Natural killer cell treated with Interleukin-12 subunit alpha and Interleukin-12 subunit beta and Interleukin-15 and Interleukin-18, amount 100 ng/mL, for 72 hours (primary cell): ENCODE measurements at regions not wholly inside any gene's neighbourhood (a gene's known extent, or its start where the extent isn't known, plus 50 kb on each side); places are given as distances from the start of the nearest gene placed in this dataset.

Experiments
- ATAC-seq, 2 donors: fragments of 150-1000 bp; cut with Tn5 transposase in 1 of 2; sonication (Bioruptor Pico), chemical (Tn5 transposase) in 1 of 2; 2 replicates each; pipeline ENCODE4 v1.10.0; 2021
- DNase-seq: peaks from one replicate; pipeline ENCODE4 v3.0.0; 2022; ENCODE audit warnings: low spot score
- H3K27ac Mint-ChIP-seq, 2 donors: 1 replicate in 1 of 2; 2 replicates in 1 of 2; pipeline ENCODE4 v1.8.0; 2022; ENCODE audit warnings: mixed read lengths in 2 of 2, mild to moderate bottlenecking in 1 of 2, moderate library complexity in 1 of 2
- H3K27me3 Mint-ChIP-seq, 2 donors: 1 replicate in 1 of 2; 2 replicates in 1 of 2; pipeline ENCODE4 v1.8.0; 2022; ENCODE audit warnings: mixed read lengths in 2 of 2
- H3K36me3 Mint-ChIP-seq: one replicate; pipeline ENCODE4 v1.8.0; 2022; ENCODE audit warnings: mixed read lengths
- H3K4me1 Mint-ChIP-seq, 2 donors: 1 replicate in 1 of 2; 2 replicates in 1 of 2; pipeline ENCODE4 v1.8.0; 2022; ENCODE audit warnings: low read depth in 2 of 2, mixed read lengths in 2 of 2, mild to moderate bottlenecking in 1 of 2
- H3K4me3 Mint-ChIP-seq: one replicate; pipeline ENCODE4 v1.8.0; 2022; ENCODE audit warnings: mixed read lengths
- H3K9me3 Mint-ChIP-seq: 2 replicates; pipeline ENCODE4 v1.8.0; 2022; ENCODE audit warnings: mixed read lengths

DNA sequence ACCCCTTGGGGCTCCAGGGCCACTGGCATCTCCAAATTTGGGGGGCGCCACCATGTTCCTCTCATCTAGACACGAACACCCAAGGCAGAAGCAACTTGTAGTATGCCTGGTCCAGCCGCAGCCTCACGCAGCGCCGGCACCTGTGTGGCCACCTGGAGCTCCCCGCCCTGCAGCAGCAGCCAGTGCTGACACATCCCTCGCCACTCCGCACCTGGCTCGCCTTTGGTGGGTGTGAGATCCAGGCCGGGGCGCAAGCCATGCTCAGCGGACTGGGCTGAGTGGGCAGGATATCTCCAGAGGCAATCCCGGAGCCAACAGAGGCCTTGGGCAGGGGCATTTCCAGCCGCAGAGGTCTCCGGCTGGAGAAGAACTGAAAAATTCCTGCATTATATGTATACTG lies 1563.7 kb downstream of the NCAM2 start:
- no peak for DNase-seq
- H3K9me3 Mint-ChIP-seq = peaks cover 22% of the 10 kb centered on the region
- H3K4me3 Mint-ChIP-seq = no peak overlapping the region
- no peak for ATAC-seq
- H3K4me1 Mint-ChIP-seq = no peaks in the 10 kb centered on the region
- no peaks in the 10 kb centered on the region for H3K27me3 Mint-ChIP-seq
- no peak overlapping the region for H3K27ac Mint-ChIP-seq
- H3K36me3 Mint-ChIP-seq = peaks cover 10% of the 10 kb centered on the region

DNA sequence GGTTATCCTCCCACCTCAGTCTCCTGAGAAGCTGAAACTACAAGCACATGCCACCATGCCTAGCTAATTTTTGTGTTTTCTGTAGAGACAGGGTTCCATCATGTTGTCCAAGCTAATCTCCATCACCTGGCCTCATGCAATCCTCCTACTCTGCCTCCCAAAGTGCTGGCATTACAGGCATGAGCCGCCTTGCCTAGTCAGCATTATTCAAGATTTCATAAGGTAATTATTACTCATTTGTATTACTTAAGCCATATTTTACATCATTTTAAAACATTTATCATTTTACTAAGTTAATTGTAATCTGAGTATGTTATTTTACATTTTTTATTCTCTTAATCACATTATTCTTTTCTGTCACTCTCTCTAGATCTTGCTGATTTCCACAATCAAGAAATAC lies 1575.6 kb downstream of the NCAM2 start:
- ATAC-seq (no peak), DNase-seq (no peak)
- no peak overlapping the region for H3K4me3 Mint-ChIP-seq
- H3K9me3 Mint-ChIP-seq = peaks cover 4% of the 10 kb centered on the region
- H3K4me1 Mint-ChIP-seq = no peaks in the 10 kb centered on the region
- H3K36me3 Mint-ChIP-seq = peaks cover 6% of the 10 kb centered on the region
- no peak overlapping the region for H3K27ac Mint-ChIP-seq
- H3K27me3 Mint-ChIP-seq = no peaks in the 10 kb centered on the region

DNA sequence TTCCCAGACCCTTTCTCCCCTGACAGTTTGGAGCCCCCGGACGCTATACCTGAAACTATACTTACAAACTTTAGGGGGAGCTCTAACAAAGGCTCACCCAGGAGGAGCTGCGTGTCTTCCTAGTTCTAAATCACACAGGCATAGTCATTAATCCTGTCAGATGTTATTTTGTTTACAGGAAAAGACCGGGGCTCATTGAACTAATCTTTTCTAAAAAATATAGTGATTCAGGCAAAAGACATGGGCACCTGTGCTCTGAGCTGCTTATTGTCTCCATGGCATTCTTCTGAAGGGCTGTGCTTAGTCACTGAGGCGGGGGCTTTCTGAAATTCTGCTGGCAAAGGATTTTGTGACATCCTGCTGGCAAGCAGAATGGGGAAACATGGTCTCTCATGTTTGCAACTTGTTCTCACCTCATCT lies 1577.0 kb downstream of the NCAM2 start:
- Mint-ChIP-seq H3K27ac (no peak overlapping the region), H3K9me3 (peaks cover under 1% of the 10 kb centered on the region), H3K4me3 (no peak overlapping the region), H3K27me3 (no peaks in the 10 kb centered on the region), H3K36me3 (peaks cover under 1% of the 10 kb centered on the region), H3K4me1 (no peaks in the 10 kb centered on the region)
- ATAC-seq (no peak), DNase-seq (no peak)

DNA sequence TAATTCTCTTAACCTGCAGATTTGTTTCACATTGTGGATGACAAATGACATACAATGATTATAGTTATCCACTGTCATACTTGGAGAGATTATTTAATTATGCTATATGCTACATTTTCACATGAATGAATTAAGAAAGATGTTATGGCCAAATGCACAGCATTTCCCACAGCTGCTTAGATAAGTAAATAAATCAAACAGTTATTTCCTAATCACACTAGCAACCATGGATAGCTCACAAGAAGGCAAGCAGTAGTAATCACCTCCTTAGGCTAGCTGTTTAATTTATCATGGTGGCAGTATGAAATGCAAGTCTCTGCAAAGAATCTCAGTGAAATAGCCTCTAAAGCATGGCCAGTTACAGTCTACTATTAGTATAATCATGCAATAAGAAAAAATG lies 1581.5 kb downstream of the NCAM2 start:
- no peaks in the 10 kb centered on the region for H3K27me3 Mint-ChIP-seq
- H3K9me3 Mint-ChIP-seq = no peaks in the 10 kb centered on the region
- no peak overlapping the region for H3K4me3 Mint-ChIP-seq
- no peak overlapping the region for H3K27ac Mint-ChIP-seq
- DNase-seq = no peak
- no peak for ATAC-seq
- no peaks in the 10 kb centered on the region for H3K36me3 Mint-ChIP-seq
- H3K4me1 Mint-ChIP-seq = no peaks in the 10 kb centered on the region

DNA sequence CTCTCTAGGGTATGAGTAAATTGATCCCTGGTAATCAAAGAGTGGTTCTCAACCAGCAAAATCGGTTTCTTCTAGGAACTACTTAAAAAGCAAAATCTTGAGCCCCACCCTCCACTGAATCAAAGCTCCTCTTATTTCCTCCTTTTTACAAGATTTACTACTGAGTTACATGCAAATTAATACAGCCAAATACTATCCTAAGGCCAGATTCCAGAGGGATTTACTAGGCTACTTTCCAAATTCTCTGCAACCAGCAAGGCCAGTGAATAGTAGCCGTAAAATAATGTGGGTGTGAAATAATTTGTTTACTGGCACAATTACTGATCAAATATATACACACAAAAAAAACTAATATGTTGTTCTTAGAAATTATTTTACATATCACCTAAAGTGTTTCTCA lies 1583.8 kb downstream of the NCAM2 start:
- no peaks in the 10 kb centered on the region for H3K27me3 Mint-ChIP-seq
- no peak overlapping the region for H3K27ac Mint-ChIP-seq
- no peak for ATAC-seq

DNA sequence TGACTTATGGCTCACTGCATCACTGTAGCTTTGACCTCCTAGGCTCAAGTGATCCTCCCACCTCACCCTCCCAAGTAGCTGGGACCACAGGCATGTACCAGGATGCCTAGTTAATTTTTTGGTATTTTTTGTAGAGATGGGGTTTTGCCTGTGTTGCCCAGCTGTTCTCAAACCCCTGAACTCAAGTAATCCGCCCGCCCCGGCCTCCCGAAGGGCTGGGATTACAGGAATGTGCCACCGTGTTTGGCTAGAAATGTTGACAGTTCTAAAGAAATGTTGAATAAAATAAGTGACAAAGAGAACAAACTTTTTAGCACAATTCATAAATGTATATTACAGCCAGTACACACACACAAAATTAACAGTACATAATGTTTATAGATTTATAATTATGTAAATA lies 1586.1 kb downstream of the NCAM2 start:
- ATAC-seq = no peak
- H3K9me3 Mint-ChIP-seq = peaks cover 5% of the 10 kb centered on the region

More for the DNA sequence above, 1583.8 kb downstream of the NCAM2 start:
- H3K4me3 Mint-ChIP-seq = no peak overlapping the region
- peaks cover 3% of the 10 kb centered on the region for H3K9me3 Mint-ChIP-seq
- no peaks in the 10 kb centered on the region for H3K4me1 Mint-ChIP-seq
- H3K36me3 Mint-ChIP-seq = no peaks in the 10 kb centered on the region
- DNase-seq = no peak

DNA sequence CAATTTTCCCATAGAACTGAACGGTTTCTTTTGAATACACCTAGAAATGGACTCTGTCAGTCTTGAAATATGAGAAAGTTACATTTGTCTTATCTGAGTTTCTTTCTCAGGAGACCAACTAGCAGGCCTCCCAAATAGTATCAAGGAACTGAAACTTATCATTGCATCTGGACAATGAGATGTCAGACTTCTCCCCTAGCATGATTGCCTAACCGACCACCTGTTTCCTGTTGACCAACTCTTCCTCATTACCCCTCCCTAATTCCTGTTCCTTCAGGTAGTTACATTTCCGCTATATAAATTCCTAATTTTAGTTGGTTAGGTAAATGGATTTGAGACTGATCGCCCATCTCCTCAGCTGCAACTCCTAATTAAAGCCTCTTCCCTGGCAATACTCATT lies 1587.3 kb downstream of the NCAM2 start:
- Mint-ChIP-seq H3K4me1 (no peaks in the 10 kb centered on the region), H3K36me3 (no peaks in the 10 kb centered on the region), H3K27me3 (no peaks in the 10 kb centered on the region), H3K27ac (no peak overlapping the region), H3K4me3 (no peak overlapping the region), H3K9me3 (peaks cover 10% of the 10 kb centered on the region)
- no peak for DNase-seq
- no peak for ATAC-seq

More for the DNA sequence above, 1586.1 kb downstream of the NCAM2 start:
- H3K27me3 Mint-ChIP-seq = no peaks in the 10 kb centered on the region
- H3K36me3 Mint-ChIP-seq = no peaks in the 10 kb centered on the region
- no peak overlapping the region for H3K4me3 Mint-ChIP-seq
- DNase-seq = no peak
- H3K4me1 Mint-ChIP-seq = no peaks in the 10 kb centered on the region
- no peak overlapping the region for H3K27ac Mint-ChIP-seq

DNA sequence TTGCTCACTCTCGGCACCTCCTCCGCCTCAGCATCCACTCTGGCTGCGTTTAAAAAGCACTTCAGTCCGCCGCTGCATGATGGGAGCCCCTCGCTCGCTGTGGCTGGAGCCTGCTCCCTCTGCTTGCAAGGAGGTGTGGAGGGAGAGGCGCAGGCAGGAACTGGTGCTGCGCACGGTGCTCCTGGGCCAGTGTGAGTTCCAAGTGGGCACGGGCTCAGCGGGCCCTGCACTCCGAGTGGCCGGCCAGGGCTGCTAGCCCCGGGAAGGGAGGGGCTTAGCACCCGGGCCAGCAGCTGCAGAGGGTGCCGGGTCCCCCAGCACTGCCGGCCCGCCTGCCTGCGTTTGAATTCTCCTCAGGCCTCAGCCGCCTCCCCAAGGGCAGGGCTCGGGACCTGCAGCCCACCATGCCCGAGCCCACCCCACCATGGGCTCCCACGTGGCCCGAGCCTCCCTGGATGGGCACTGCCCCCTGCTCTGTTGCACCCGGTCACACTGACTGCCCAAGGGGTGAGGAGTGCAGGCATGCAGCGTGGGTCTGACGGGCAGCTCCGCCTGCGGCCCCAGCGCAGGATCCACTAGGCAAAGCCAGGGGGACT lies 1599.5 kb downstream of the NCAM2 start:
- ATAC-seq (no peak), DNase-seq (no peak)
- Mint-ChIP-seq H3K27ac (no peak overlapping the region), H3K4me3 (no peak overlapping the region), H3K36me3 (no peaks in the 10 kb centered on the region), H3K9me3 (peaks cover 13% of the 10 kb centered on the region), H3K27me3 (no peaks in the 10 kb centered on the region), H3K4me1 (no peaks in the 10 kb centered on the region)

DNA sequence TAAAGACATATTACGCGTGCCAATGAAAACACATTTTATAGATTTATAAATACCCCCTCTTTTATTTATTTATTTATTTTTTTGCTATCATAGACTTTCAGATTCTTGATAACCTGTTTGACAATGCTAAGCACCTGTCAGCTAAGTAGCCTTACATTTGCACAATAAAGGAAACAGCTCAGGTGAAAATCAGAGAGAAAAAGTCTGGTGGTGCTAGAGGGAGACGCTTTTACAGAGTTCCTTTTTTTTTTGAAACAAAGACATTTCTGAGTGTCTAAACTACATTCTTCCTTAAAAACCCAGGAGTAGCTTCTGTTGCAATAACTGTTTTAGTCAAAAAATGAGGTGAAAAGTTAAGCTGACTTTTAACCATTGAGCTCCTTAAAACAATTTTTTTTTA lies 1611.6 kb downstream of the NCAM2 start:
- Mint-ChIP-seq H3K4me3 (no peak overlapping the region), H3K27me3 (no peaks in the 10 kb centered on the region), H3K9me3 (peaks cover 6% of the 10 kb centered on the region), H3K4me1 (no peaks in the 10 kb centered on the region), H3K27ac (no peak overlapping the region), H3K36me3 (peaks cover 5% of the 10 kb centered on the region)
- DNase-seq (no peak), ATAC-seq (no peak)

DNA sequence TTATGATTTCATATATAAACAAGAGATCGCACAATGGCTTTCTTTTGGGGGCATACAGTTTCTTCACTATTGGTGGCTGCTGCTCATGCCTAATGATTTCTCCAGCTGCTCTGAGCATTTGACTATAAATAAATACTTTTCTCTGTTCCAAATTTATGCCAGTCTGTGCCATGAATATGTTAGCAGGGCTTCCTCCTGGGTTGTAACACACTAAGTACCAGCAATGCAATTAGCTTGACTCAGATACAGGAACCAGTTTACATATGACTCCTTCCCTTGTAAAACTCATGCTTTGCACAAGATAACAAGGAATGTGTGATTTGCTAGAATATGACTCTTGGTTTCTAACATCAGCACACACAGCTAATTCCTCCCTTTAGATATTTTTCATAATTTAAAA lies 1629.7 kb downstream of the NCAM2 start:
- no peak for ATAC-seq
- no peak for DNase-seq
- Mint-ChIP-seq H3K4me3 (no peak overlapping the region), H3K27ac (no peak overlapping the region), H3K9me3 (no peaks in the 10 kb centered on the region), H3K27me3 (no peaks in the 10 kb centered on the region), H3K4me1 (no peaks in the 10 kb centered on the region), H3K36me3 (no peaks in the 10 kb centered on the region)

DNA sequence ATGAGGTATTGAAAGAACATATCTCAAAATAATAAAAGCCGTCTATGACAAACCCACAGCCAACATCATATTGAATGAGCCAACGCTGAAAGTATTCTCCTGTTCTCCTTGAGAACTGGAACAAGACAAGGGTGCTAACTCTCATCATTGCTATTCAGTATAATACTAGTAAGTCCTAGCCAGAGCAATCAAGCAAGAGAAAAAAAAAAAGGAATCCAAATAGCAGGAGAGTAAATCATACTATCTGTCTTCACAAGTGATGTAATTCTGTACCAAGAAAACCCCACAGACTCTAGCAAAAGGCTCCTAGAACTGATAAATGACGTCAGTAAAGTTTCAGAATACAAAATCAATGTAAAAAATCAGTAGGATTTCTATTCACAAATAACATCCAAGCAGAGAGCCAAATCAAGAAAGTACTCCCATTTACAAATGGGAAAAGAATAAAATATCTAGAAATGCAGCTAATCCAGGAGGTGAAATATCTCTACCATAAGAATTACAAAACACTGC lies 1632.8 kb downstream of the NCAM2 start:
- no peaks in the 10 kb centered on the region for H3K4me1 Mint-ChIP-seq
- no peak for ATAC-seq
- no peaks in the 10 kb centered on the region for H3K27me3 Mint-ChIP-seq
- H3K9me3 Mint-ChIP-seq = no peaks in the 10 kb centered on the region
- H3K4me3 Mint-ChIP-seq = no peak overlapping the region
- DNase-seq = no peak
- no peaks in the 10 kb centered on the region for H3K36me3 Mint-ChIP-seq
- no peak overlapping the region for H3K27ac Mint-ChIP-seq

DNA sequence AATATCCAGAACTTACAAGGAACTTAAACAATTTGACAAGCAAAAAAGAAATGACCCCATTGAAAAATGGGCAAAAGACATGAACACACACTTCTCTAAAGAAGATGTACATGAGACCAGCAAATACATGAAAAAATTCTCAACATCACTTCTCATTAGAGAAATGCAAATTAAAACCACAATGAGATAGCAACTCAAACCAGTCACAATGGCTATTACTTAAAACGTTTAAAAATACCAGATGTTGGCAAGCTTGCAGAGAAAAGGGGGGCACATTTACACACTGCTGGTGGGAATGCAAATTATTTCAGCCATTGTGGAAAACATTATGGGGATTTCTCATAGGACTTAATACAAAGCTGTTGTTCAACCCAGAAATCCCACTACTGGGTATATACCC lies 1634.0 kb downstream of the NCAM2 start:
- ATAC-seq (no peak), DNase-seq (no peak)
- H3K27ac Mint-ChIP-seq = no peak overlapping the region
- H3K9me3 Mint-ChIP-seq = no peaks in the 10 kb centered on the region
- no peak overlapping the region for H3K4me3 Mint-ChIP-seq
- no peaks in the 10 kb centered on the region for H3K4me1 Mint-ChIP-seq
- no peaks in the 10 kb centered on the region for H3K36me3 Mint-ChIP-seq
- no peaks in the 10 kb centered on the region for H3K27me3 Mint-ChIP-seq

DNA sequence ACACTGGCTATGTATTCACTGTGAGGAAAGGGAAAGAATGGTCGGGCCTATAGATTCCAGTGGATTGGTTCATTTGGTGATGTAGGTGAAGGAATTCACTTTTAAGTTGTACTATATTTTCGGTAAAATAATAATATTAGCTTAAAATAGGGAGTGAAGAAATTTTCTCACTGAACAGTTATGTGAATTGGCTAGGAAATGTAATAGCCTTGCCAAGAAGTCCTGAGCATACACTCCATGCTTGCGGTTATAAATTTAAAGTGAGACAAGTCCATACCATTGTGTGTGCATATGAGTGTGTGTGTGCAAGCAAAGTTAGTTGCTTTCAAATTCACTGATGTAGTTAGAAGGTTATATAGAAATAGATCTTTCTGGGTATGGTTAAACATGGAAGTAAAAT lies 1651.0 kb downstream of the NCAM2 start:
- no peaks in the 10 kb centered on the region for H3K4me1 Mint-ChIP-seq
- H3K27me3 Mint-ChIP-seq = no peaks in the 10 kb centered on the region
- peaks cover 23% of the 10 kb centered on the region for H3K9me3 Mint-ChIP-seq
- H3K4me3 Mint-ChIP-seq = no peak overlapping the region
- no peak for ATAC-seq
- no peaks in the 10 kb centered on the region for H3K36me3 Mint-ChIP-seq
- H3K27ac Mint-ChIP-seq = no peak overlapping the region
- DNase-seq = no peak

DNA sequence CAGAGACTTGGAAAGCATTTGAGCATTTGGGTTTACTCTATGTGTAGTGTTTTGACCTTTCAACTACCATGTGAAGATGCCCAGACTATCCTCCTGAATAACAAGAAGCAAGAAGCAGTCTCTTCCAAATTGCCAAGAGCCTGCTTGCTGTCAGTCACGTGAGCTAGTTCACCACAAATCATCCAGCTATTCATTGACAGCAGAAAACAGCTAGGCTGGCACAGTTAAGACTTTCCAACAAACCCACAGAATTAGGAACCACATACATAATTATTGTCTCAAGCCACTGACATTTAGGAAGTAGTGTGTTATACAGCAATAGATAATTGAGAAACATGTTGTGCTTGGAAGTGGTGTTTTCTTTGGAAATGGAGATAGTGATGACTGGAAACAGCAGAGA lies 1652.0 kb downstream of the NCAM2 start:
- no peak for ATAC-seq
- H3K4me1 Mint-ChIP-seq = no peaks in the 10 kb centered on the region
- no peak for DNase-seq
- no peaks in the 10 kb centered on the region for H3K27me3 Mint-ChIP-seq
- no peak overlapping the region for H3K4me3 Mint-ChIP-seq
- no peak overlapping the region for H3K27ac Mint-ChIP-seq
- no peaks in the 10 kb centered on the region for H3K36me3 Mint-ChIP-seq
- H3K9me3 Mint-ChIP-seq = peaks cover 21% of the 10 kb centered on the region

DNA sequence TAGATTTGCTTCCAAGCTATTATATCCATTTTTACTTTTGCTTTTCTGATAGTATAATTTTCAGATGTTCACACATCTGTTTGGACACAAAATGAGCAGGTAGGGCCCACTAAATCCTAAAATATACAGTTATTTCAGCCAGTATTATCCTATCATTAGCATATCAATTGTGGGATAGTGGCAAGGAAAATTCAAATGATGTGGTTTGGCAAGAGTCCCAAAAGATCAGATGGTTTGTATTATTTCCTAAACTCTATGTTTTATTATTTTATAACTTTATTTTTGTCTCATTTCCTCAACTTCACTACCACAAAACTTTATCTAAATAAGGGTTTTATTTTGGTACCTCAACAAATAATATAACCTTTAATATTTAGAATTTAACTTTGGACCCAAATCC lies 1659.6 kb downstream of the NCAM2 start:
- H3K36me3 Mint-ChIP-seq = no peaks in the 10 kb centered on the region
- H3K27me3 Mint-ChIP-seq = no peaks in the 10 kb centered on the region
- H3K4me3 Mint-ChIP-seq = no peak overlapping the region
- no peaks in the 10 kb centered on the region for H3K4me1 Mint-ChIP-seq
- no peak overlapping the region for H3K27ac Mint-ChIP-seq
- H3K9me3 Mint-ChIP-seq = peaks cover 6% of the 10 kb centered on the region
- DNase-seq (no peak), ATAC-seq (no peak)
